GM21367 (cell line): ENCODE measurements at regions not wholly inside any gene's neighbourhood (a gene's known extent, or its start where the extent isn't known, plus 50 kb on each side); places are given as distances from the start of the nearest gene placed in this dataset.
"Not testable (repeated sequence)": the region's sequence is repeated elsewhere in the genome, so short reads cannot be mapped to it uniquely, and the experiment has no call there.

Experiments used
- ATAC-seq: cut with Tn5 transposase; IDR thresholded peaks from one replicate; pipeline ENCODE4 v1.9.1; 2021; ENCODE audit not compliant: unreplicated experiment

DNA sequence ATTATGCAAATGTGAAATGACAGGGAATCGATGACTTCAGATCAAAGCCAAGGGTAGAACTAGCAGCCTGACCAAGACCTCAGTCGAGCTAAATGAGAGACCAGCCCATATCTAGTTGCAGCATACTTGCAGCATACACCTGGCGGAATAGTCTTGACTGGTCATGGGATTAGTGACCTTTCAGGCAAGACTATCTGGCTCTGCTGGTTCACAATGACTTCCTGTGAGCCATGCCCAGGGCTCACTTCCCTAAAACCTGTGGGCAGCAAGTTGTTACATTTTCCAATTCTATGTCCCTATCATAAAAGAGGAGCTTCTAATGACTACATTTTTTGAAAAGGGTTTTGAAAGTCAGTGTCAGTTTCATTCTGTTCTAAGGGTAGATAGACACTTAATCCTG lies 1624.9 kb upstream of the CELF4 start:
- ATAC-seq = no peak

DNA sequence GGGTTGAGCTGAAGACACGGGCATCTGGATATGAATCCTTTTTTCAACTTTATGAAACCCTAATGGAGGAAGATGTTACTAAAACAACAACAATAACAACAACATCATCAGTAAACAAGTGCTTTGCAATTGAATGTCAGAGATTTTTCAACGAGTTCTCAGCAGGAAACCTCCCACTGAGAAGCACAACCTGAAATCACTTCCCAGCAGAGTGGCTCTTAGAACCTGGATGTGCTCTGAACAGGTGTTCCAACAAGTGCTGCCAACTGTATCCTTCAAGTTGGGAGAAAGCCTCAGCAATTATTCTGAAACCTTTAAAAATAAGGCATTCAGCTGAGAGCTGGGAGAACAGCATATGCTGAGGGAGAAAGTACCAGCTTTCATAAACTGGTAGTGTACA lies 1622.7 kb upstream of the CELF4 start:
- no peak for ATAC-seq

DNA sequence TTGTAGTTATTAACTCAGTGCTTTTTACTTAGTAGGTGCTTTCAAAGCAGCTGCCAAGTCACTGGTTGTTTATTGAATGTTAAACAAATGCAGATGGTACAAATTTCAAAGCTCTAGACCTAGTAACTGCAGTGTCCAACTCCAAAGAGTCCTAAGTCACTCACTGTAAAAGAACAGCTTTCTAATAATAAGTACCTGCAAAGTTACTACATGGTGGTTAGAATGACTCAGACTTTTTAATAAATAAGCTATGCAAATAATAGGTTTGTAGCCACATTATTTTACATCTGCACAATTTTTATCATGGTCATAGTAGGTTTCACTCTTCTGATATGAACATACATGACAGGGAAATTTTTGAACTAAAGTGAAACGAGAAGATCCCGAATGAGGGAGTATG lies 1620.4 kb upstream of the CELF4 start:
- no peak for ATAC-seq

DNA sequence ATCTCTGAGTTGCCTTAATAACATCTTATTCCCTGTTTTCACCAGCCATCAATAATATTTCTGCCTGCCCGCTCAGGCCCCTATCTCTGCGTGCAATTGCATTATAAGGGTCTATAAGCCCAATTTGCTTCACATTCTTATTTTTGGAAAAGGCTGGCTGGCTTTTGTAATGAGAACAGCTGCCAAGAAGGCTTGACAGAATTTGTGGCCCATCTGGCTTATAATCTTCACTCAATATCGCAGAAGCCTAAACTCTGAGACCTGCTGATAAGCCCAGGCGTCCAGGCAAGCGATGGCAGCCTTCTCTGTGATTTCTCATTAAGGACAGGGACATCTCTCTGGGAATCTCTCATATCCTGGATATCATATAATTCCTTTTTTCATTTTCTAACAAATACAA lies 1618.6 kb upstream of the CELF4 start:
- ATAC-seq = no peak

DNA sequence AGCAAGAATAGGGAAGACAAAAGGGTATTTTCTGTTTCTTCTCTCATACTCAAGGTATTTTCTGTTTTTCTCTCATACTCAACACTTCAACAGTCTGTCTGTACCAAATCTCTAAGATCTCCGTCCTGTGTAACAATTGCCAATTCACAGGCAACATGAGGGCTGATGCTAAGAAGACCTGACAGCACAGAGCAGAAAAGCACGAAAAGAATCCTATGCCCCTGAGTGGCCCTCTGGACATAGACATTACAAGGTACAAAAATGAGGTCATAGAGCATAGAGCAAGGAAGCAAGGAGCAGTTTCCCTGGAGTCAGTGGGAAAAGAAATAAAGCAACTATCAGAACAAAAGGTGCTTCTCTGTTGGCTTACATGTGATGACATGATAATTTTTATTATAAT lies 1612.6 kb upstream of the CELF4 start:
- no peak for ATAC-seq

DNA sequence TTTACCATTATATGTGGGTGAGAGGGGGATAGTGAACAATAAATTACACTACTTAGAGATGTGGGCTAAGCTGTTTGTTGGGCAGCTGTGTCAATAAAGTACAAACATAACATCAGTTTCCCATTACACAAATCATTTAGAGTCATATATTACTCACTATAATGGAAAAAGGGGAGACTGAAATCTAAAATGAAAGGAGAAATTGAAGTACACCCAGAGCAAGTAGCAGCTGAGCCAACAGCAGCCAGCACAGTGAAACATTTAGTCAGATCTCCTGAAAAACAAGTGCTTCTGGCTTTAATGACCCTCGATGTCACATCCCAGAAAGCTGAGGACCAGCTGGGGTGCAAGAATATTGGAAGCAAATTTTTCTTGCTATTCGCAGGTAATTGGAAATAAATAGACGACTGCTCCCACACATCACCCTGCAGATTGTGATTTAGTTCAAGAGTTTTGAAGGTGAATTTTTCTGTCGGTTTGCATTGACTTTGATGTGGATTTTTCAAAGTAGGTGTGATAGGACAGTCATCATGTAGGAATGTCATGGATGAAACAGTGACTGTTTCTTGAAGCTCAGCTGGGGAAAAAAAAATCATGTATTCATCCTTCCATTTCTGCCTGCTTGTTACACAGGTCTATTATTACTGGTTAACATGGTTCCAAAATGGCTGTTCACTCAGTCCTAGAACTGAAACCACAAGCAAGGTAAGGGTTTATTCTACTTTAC lies 1607.3 kb upstream of the CELF4 start:
- no peak for ATAC-seq

DNA sequence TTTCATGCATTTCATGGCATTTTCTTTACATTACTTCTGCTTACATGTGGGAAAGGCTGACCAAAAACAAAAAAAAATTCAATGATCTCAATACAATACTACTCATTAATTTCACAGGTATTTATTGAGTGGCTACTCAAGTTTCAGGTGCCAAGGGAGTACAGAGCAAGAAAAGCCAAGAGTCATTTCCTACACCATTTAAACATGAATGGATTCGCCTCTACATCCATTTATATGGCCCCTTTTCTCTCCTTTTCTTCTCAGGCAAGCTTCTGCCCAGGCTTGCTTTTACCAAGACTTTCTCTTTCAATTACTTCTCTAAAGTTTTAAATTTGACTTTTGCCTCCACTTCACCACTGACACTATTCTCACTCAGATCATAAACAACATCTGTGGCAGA lies 1603.1 kb upstream of the CELF4 start:
- ATAC-seq = no peak

DNA sequence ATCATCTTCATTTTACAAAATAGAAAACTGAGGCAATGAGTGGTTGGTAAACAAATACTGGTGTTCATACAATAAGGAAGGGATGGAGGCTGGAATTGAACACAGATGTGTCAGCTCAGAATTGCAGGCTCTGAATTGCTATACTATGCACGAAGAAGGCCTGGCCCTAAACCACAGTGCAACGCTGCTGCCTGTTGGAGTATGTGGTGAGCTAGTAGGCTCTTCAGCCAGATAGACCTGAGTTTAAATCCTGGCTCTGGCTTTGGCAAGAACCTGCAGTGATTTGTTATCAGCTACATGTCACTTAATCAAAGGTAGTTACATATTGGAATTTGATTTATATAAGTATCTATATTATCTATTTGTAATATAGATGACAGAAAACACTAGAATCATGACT lies 1602.4 kb upstream of the CELF4 start:
- ATAC-seq = no peak

DNA sequence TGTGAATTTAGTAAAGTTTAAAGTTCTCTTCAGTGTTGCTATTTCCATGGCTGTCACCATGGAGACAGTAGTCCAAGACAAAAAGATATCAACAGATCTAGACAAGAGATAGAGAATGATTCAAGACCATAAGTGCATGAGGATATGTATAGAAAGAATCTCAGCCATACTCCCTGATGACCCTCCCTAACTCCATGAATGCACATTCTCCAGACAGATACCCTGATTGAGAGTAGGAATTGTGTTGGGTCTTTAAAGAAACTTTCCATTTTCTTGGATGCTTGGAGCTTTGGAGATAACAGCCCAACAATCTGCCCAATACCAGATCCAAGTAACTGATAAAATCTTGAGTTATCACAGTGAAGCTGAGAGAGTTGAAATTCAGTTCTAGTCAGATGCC lies 1601.2 kb upstream of the CELF4 start:
- ATAC-seq = no peak

DNA sequence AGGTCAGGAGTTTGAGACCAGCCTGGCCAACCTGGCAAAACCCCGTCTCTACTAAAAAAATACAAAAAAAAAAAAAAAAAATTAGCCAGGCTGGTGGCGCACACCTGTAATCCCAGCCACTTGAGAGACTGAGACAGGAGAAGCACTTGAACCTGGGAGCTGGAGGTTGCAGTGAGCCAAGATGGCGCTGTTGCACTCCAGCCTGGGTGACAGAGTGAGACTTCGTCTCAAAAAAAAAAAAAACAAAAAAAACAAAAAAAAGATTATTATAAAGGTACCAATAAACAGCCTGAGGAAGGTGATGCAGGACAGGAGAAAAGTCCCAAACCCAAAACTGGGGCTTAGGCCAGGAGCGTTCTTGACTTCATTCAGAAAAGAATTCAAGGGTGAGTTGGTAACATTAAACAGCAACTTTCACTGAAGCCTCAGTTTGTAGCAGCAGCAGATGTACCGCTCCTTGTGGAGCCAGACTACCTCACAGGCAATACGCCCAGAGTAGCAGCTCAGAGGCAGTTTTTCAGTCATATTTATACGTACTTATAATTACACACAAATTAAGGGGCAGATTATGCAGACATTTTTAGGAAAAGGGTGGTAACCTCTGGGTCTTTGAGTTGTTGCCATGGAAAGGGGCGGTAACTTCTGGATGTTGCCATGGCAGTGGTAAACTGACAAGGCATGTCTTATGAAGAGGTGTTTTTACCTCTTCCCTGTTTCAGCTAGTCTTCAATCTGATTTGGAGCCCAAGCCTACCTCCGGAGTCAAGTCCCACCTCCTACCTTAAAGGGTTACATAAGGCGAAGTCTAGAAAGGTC lies 1596.6 kb upstream of the CELF4 start:
- ATAC-seq = no peak

DNA sequence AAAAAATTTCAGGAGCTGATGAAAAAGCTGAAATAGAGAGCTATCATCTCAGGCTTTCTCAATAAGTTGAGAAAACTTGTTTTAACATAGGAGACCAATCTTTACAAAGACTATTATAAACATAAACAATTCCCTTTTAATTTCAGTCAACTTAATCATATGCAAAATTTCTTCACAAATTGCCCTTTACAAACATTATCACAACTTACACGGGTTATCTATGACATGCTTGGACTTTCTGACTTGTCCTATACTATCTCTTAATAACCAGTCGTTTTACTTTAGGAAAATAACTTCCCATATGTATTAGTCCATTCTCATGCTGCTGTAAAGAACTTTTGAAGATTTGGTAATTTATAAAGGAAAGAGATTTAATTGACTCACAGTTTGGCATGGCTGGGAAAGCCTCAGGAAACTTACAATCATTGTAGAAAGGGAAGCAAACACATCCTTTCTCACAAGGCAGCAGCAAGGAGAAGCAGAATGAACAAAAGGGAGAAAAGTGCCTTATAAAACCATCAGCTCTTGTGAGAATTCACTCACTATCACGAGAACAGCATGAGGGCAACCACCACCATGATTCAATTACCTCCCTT lies 1583.7 kb upstream of the CELF4 start:
- ATAC-seq = no peak

DNA sequence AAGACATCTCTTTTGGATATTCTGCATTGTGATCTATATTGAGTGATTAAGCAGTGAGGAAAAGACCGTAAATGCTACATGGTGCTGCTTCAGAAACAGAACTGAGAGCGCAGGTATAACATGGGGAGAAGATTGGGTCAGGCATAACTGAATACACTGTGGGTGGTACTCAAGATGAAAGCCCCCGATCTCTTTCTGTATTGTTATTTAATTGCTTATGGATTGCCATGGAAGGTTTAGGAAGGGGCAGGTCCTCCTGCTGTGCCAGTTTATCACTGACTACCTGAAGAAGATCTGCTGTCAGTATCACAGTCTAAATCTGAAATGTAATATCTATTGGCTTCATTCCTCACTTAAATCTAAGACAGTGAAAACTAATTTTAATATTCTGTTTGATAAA lies 1568.7 kb upstream of the CELF4 start:
- ATAC-seq = no peak

DNA sequence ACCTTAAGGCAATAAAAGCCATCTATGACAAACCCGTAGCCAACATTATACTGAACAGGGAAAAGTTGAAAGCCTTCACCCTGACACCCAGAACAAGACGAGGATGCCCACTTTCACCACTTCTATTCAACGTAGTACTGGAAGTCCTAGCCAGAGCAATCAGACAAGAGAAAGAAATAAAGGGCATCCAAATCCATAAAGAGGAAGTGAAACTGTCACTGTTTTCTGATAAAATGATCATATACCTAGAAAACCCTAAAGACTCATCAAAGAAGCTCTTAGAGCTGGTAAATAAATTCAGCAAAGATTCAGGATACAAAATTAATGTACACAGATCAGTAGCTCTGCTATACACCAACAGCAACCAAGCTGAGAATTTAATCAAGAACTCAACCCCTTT lies 1561.9 kb upstream of the CELF4 start:
- not testable (repeated sequence) for ATAC-seq

DNA sequence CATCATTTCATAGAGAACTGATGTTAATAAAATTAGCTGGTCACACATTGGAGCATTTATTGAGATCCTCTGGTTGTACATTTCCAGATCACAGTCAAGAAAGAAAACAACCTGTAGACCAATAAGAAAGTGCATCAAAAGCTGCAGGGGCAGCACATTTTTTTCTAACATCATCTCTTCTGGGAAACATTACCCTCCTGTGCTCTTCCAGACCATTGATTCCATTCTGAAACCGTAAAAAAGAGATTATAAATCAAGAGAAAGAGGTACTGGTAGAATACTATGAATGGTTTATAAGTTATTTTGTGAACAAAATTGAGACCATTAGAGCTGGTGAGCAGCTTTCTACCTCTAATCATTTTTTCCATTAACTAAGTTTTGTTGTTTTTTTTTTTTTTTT lies 1548.2 kb upstream of the CELF4 start:
- no peak for ATAC-seq

DNA sequence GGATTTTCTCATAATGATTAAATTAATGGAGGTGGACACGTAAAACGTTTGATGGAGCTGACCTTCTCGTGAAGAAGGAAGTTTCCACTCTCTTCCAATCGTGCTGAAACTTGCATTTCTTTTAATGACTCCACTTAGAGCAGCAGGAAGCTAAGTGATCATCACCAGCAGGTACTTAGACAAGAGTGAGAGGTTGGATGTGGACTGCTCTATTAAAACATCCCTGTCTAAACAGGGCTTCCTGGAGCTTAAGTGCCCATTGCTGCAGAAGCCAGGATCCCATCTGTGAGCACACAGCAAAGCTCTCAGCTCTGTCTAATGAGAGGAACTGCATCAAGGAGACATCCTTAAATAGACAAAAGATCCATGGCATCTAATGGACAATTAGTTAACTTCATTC lies 1539.5 kb upstream of the CELF4 start:
- ATAC-seq = no peak

DNA sequence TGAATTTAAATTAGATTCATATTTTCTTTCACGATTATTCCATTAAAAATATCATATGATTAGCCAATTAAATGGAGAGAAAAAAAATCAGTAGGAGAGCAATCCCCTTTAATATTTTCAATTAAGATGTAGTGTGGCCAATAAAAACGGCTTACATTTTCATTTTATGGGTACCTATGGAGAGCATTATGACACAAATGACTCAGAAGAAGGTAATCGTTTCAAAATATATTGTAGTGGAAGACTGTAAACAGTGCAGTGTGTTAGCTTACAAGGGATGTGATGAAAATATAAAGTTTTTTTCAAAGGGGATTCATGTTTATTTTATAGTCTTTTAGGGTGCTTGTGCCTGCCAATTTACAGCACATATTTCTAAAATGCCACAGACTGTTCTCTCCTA lies 1507.4 kb upstream of the CELF4 start:
- ATAC-seq = no peak

DNA sequence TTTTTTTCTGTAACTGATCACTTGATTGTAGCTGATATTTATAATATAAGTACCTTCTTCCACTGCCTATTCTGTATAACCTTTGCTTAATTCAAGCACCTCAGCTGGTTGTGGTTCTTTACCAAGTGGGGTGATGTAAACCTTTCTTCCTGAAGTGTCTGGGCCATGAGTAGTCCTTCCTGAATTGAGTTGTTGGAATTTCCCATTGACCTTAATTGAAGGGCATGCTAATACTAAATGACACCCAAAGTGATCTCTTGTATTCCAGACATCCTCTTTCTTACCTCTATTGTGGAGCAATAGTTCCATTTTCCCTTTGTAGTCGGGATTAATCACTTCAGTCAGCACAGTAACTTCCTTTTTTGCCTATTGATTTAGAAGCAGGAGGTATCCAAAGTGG lies 1496.8 kb upstream of the CELF4 start:
- ATAC-seq = no peak

DNA sequence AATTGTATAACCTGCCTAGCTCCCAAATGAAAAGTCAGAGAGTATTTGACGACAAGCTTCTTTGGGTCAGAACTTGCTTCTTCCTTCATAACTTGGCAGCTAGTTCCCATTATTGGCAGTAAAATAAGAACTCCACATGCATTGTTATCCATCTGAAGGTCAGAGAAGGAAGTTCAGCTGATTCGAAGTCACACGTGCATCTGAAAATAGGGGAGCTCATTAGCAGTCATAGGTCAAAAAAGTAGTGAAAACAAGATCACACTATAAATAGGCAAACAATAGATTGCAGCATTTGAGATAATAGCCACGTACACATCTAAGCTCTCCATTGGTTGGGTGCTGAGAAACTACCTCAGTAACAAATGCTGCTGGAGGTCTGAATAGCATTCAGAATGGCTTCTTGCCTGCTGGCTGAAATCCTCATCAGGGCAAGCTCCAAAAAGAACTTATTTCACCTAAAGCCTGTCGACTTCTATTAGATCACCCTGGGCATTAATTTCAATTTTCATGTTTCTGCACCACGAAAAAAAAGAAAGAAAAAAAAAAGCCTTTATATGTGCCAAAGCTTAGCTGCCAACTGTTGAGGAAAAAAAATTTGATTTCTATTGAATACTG lies 1492.9 kb upstream of the CELF4 start:
- ATAC-seq = no peak

DNA sequence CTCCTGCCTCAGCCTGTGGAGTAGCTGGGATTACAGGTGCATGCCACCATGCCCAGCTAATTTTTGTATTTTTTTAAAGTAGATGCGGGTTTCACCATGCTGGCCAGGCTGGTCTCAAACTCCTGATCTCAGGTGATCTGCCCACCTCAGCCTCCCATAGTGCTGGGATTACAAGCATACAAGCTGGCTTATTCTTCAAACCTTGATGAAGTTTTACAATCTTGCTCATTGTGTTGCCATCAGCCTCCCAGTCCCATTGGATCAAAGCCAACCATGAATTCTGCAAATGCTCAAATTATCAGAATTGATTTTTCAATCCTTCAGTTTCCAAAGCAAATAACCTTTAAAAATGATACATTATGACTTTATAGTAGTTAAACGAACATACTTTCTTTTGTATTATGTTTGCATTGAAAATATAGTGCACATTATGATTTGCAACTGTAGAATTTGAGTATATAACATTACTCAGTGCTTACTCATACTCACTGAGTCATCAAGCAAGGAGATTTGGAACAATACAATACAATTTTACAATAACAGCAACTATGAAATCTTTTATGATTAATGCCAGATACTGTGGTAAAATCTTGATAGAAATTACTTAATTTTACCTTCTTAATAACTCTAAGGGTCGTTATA lies 1491.9 kb upstream of the CELF4 start:
- no peak for ATAC-seq

DNA sequence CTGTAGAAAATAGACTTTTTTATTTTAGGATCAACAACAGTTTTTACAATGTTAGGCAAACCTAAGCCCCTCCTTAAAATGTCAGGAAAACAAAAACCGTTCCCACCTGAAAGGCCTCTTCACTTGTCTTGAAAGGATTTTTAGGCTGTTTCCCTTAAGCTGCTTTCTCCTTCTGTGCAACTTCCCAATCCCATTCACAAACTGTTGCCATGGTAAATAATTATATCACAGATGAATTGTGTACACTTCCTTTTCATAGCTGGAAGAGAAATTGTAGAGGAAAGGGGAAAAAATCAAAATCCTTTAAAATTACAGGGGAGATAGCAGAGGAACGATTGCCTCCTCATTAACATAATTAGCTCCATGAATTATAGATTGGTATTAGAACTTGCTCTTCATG lies 1488.0 kb upstream of the CELF4 start:
- no peak for ATAC-seq

DNA sequence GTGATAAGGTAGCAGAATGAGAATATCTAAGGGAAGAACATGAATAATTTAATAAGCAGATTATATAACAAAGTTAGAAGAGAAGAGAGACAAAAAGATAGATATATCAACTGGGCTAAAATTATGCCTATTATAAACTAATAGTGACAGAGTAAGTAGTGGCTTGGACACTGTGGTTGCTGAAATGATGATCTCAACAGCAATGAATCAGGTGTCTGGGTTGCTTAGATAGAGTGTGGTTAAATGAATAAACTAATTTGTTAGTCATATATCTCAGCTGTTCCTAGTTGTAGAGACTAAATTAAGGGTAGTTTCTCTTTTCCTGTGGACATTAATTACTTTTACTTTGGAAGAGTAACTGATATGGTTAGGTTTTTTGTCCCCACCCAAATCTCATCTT lies 1485.4 kb upstream of the CELF4 start:
- no peak for ATAC-seq
